K562 (cell line): ENCODE measurements at regions not wholly inside any gene's neighbourhood (a gene's known extent, or its start where the extent isn't known, plus 50 kb on each side); places are given as distances from the start of the nearest gene placed in this dataset.

Source experiments
- ATAC-seq: fragments of 200-7000 bp; cut with Tn5 transposase; 3 replicates; pipeline ENCODE4 v1.9.1; 2020; ENCODE audit warnings: moderate library complexity
- BruUV-seq: library from RNA; stranded (reverse); fragments of 400-500 nt; replicated peaks from 2 replicates; lab custom pipeline; 2021; lab: Mats Ljungman, UMichigan
- CTCF ChIA-PET: fragments of 300-600 bp; formaldehyde crosslinking; extraction: SDS; loops from one replicate; lab custom pipeline; 2021; ENCODE audit warnings: low intra/inter-chr PET ratio; lab: Yijun Ruan, JAX
- POLR2A ChIA-PET: fragments of 300-600, 350-650 bp; sonication (Branson Sonifier 250); formaldehyde crosslinking; extraction: SDS; loops from one replicate; lab custom pipeline; 2021; ENCODE audit warnings: antibody characterized with exemption, inconsistent platforms; lab: Yijun Ruan, JAX
- DNase-seq, 4 experiments: peaks; one replicate each; pipeline versions ENCODE4 v3.0.0 to v3.0.0-alpha.2; 2011 to 2018; ENCODE audit warnings: low spot score in 3 of 4, mixed read lengths in 3 of 4; ENCODE audit errors: extremely low read depth in 1 of 4
- FAIRE-seq: peaks from 2 replicates; lab custom pipeline; 2011; peaks lifted over from hg19 to GRCh38; lab: Jason Lieb, UNC
- H2AFZ ChIP-seq: 2 replicates; pipeline ENCODE4 v1.6.0; 2011; ENCODE audit warnings: low read depth, low read length, control low read depth, inconsistent platforms
- H3K27ac ChIP-seq: fragments of 200-600 bp; 3 replicates; pipeline ENCODE4 v1.8.0; 2011; ENCODE audit warnings: low read depth, mild to moderate bottlenecking, control low read depth, inconsistent platforms, low read length, moderate library complexity, mixed read lengths; ENCODE audit errors: extremely low read depth
- H3K27me3 ChIP-seq, 2 experiments: fragments of 300-600 bp in 1 of 2; 2 replicates in 1 of 2; 3 replicates in 1 of 2; pipeline versions ENCODE4 v1.6.0 to v1.8.0; 2011; ENCODE audit warnings: inconsistent platforms in 2 of 2, low read length in 2 of 2, mild to moderate bottlenecking in 1 of 2, mixed read lengths in 1 of 2, moderate library complexity in 1 of 2; ENCODE audit not compliant: control insufficient read depth in 2 of 2, insufficient read depth in 2 of 2
- H3K36me3 ChIP-seq: fragments of 300-600 bp; 3 replicates; pipeline ENCODE4 v1.8.0; 2011; ENCODE audit warnings: mild to moderate bottlenecking, low read length, inconsistent platforms; ENCODE audit not compliant: control insufficient read depth, insufficient read depth
- H3K4me1 ChIP-seq, 2 experiments: fragments of 200-600 bp in 1 of 2; replicated peaks in 1 of 2; 2 replicates in 1 of 2; 3 replicates in 1 of 2; pipeline versions ENCODE4 v1.5.1 to v1.8.0; 2011; ENCODE audit warnings: inconsistent platforms in 2 of 2, low read length in 2 of 2, mild to moderate bottlenecking in 1 of 2, mixed read lengths in 1 of 2, moderate library complexity in 1 of 2; ENCODE audit not compliant: control insufficient read depth in 2 of 2, insufficient read depth in 2 of 2
- H3K4me2 ChIP-seq: 2 replicates; pipeline ENCODE4 v1.6.1; 2011; ENCODE audit warnings: low read length, control low read depth, inconsistent platforms, mixed read lengths; ENCODE audit not compliant: insufficient read depth
- H3K4me3 ChIP-seq: fragments of 200-600 bp; sonication (generic), shearing (Covaris generic); 2 replicates; pipeline ENCODE4 v1.5.1; 2016; ENCODE audit warnings: control low read depth, inconsistent platforms
- H3K79me2 ChIP-seq: fragments of 200-600 bp; 3 replicates; pipeline ENCODE4 v1.8.0; 2011; ENCODE audit warnings: low read length, inconsistent platforms; ENCODE audit not compliant: control insufficient read depth, insufficient read depth
- H3K9ac ChIP-seq, 2 experiments: 2 replicates each; pipeline versions ENCODE4 v1.6.0 to v1.6.1; 2011; ENCODE audit warnings: low read depth in 2 of 2, low read length in 2 of 2, control low read depth in 1 of 2, inconsistent platforms in 1 of 2, mild to moderate bottlenecking in 1 of 2, mixed read lengths in 1 of 2; ENCODE audit not compliant: insufficient read depth in 1 of 2
- H3K9me1 ChIP-seq: one replicate; pipeline ENCODE4 v1.6.0; 2011; ENCODE audit warnings: inconsistent platforms, mild to moderate bottlenecking, low read length, moderate library complexity; ENCODE audit not compliant: control insufficient read depth, insufficient read depth
- H3K9me3 ChIP-seq: replicated peaks from 2 replicates; pipeline ENCODE4 v1.5.1; 2011; ENCODE audit warnings: low read depth, low read length, inconsistent platforms; ENCODE audit not compliant: control insufficient read depth, insufficient read depth
- H4K20me1 ChIP-seq: replicated peaks from 2 replicates; pipeline ENCODE4 v1.6.1; 2011; ENCODE audit warnings: low read length, inconsistent platforms, mixed read lengths; ENCODE audit not compliant: control insufficient read depth, insufficient read depth
- ATF3 ChIP-seq, 2 experiments: fragments of 450-650 bp in 1 of 2; sonication (generic) in 1 of 2; formaldehyde crosslinking in 1 of 2; IDR thresholded peaks in 1 of 2; conservative IDR thresholded peaks in 1 of 2; 2 replicates each; pipeline versions ENCODE4 v1.6.1 to v1.8.1; 2016 to 2023; ENCODE audit warnings: mild to moderate bottlenecking in 2 of 2, moderate library complexity in 2 of 2, inconsistent platforms in 1 of 2, missing genetic modification reagents in 1 of 2
- C11orf30 ChIP-seq: fragments of 450-650 bp; IDR thresholded peaks from 2 replicates; pipeline ENCODE4 v1.6.1; 2016; ENCODE audit warnings: low read depth, mild to moderate bottlenecking
- EGR1 ChIP-seq: fragments of 450-650 bp; conservative IDR thresholded peaks from 2 replicates; pipeline ENCODE4 v1.6.1; 2017; ENCODE audit warnings: mild to moderate bottlenecking
- FOSL1 ChIP-seq: fragments of 200-800 bp; sonication (Bioruptor generic); conservative IDR thresholded peaks from 2 replicates; pipeline ENCODE4 v1.6.1; 2016; ENCODE audit warnings: missing genetic modification characterization, missing compliant biosample characterization
- JUND ChIP-seq, 2 experiments: IDR thresholded peaks; 2 replicates in 1 of 2; 3 replicates in 1 of 2; pipeline ENCODE4 v1.6.1; 2011; ENCODE audit warnings: borderline replicate concordance in 2 of 2, low read depth in 2 of 2, low read length in 2 of 2, improper control_type of control experiment in 1 of 2, missing biosample characterization in 1 of 2, missing genetic modification characterization in 1 of 2, missing genetic modification reagents in 1 of 2
- KDM5B ChIP-seq: fragments of 200-600 bp; sonication (generic); IDR thresholded peaks from 2 replicates; pipeline ENCODE4 v1.6.1; 2012; ENCODE audit warnings: low read depth, mild to moderate bottlenecking, moderate library complexity, low read length, control low read depth, inconsistent platforms; ENCODE audit not compliant: insufficient replicate concordance
- KLF6 ChIP-seq: fragments of 250-450 bp; sonication (Bioruptor Pico); IDR thresholded peaks from 2 replicates; pipeline ENCODE4 v1.4.0; 2020; ENCODE audit warnings: mild to moderate bottlenecking, moderate library complexity, borderline replicate concordance
- MAFF ChIP-seq: IDR thresholded peaks from 2 replicates; pipeline ENCODE4 v1.6.1; 2012; ENCODE audit warnings: low read length, improper control_type of control experiment
- MAFG ChIP-seq: fragments of 450-650 bp; conservative IDR thresholded peaks from 2 replicates; pipeline ENCODE4 v1.6.1; 2016; ENCODE audit warnings: missing genetic modification characterization, missing compliant biosample characterization
- MAFK ChIP-seq: IDR thresholded peaks from 2 replicates; pipeline ENCODE4 v1.6.1; 2011; ENCODE audit warnings: low read length, improper control_type of control experiment
- MEIS2 ChIP-seq: fragments of 450-650 bp; IDR thresholded peaks from 2 replicates; pipeline ENCODE4 v1.6.1; 2014; ENCODE audit warnings: mild to moderate bottlenecking; ENCODE audit not compliant: partially characterized antibody
- NFE2 ChIP-seq: IDR thresholded peaks from 2 replicates; pipeline ENCODE4 v1.6.1; 2014; ENCODE audit warnings: antibody characterized with exemption, low read depth
- NFE2L1 ChIP-seq: fragments of 450-650 bp; IDR thresholded peaks from 2 replicates; pipeline ENCODE4 v1.6.1; 2016; ENCODE audit warnings: missing genetic modification characterization, low read depth, mild to moderate bottlenecking, missing compliant biosample characterization, moderate library complexity, borderline replicate concordance
- XRCC4 ChIP-seq: IDR thresholded peaks from one replicate; pipeline ENCODE4 v1.6.1; 2011; ENCODE audit not compliant: insufficient read depth, insufficient read length; ENCODE audit errors: extremely low read depth
- ZFP30 ChIP-seq: fragments of 250-450 bp; sonication (Bioruptor Pico); IDR thresholded peaks from 2 replicates; pipeline ENCODE4 v1.8.0; 2022; ENCODE audit warnings: moderate library complexity, mild to moderate bottlenecking, inconsistent platforms, borderline replicate concordance
- ZNF316 ChIP-seq: fragments of 450-650 bp; IDR thresholded peaks from 2 replicates; pipeline ENCODE4 v1.6.1; 2016
- WGBS: fragments of 100-300 bp; shearing (Covaris generic); methylation state at CpG from one replicate; pipeline ENCODE4 v1.1.6; 2016; ENCODE audit warnings: low coverage, mixed read lengths; ENCODE audit not compliant: insufficient coverage; ENCODE audit errors: missing lambda C conversion rate; 5-methylcytosine and 5-hydroxymethylcytosine counted together
- in situ Hi-C: fragments of 300-500 bp; cut with MboI; formaldehyde crosslinking; loops from 4 replicates; pipeline ENCODE4 v1.15.0; 2018; ENCODE audit warnings: inconsistent platforms, mixed read lengths
- intact Hi-C: fragments of 100-400 bp; cut with micrococcal nuclease; formaldehyde crosslinking; loops from 2 replicates; pipeline ENCODE4 v1.14.2; 2022
- TF ChIP-seq, protein P1 (sequence below), 2 experiments: IDR thresholded peaks in 1 of 2; conservative IDR thresholded peaks in 1 of 2; 2 replicates each; pipeline ENCODE4 v1.6.1; 2016; ENCODE audit warnings: low read depth in 2 of 2, mild to moderate bottlenecking in 1 of 2, missing compliant biosample characterization in 1 of 2, missing genetic modification characterization in 1 of 2, moderate library complexity in 1 of 2

- H3K9me3 ChIP-seq: no peaks in the 10 kb centered on the region
- no peak for ATAC-seq
- FAIRE-seq: no peak
- H3K4me2 ChIP-seq: no peak overlapping the region
- no peaks in the 10 kb centered on the region for H3K79me2 ChIP-seq
- no peaks in the 10 kb centered on the region for H4K20me1 ChIP-seq
- H3K4me3 ChIP-seq: no peak overlapping the region
- H3K9me1 ChIP-seq: no peaks in the 10 kb centered on the region
- in situ Hi-C loops: no loop called here
- no peak overlapping the region for H3K9ac ChIP-seq
- no peak overlapping the region for H3K27ac ChIP-seq
- peaks cover 0 to 2% of the 10 kb centered on the region in 2 experiments; a peak in 1 of 5 replicates for H3K27me3 ChIP-seq
- no TSS peak for BruUV-seq
- 0% methylated on average over 2 of the region's 2 CpGs for WGBS
- no peaks in the 10 kb centered on the region for H3K4me1 ChIP-seq
- H2AFZ ChIP-seq: no peak overlapping the region
- peak in 1 of 4 experiments; percentile 3 for DNase-seq
- H3K36me3 ChIP-seq: no peaks in the 10 kb centered on the region
- intact Hi-C loops: no loop called here
- TF ChIP-seq, protein P1, sequence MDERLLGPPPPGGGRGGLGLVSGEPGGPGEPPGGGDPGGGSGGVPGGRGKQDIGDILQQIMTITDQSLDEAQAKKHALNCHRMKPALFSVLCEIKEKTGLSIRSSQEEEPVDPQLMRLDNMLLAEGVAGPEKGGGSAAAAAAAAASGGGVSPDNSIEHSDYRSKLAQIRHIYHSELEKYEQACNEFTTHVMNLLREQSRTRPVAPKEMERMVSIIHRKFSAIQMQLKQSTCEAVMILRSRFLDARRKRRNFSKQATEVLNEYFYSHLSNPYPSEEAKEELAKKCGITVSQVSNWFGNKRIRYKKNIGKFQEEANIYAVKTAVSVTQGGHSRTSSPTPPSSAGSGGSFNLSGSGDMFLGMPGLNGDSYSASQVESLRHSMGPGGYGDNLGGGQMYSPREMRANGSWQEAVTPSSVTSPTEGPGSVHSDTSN (CRISPR knock-in tag; IDR thresholded peaks at IDR 0.05; ENCODE audit: low read depth): no peak
- TF ChIP-seq, protein P1 (tag; conservative IDR thresholded peaks at IDR 0.05; ENCODE audit: low read depth): peak; percentile 65
- TF ChIP-seq KDM5B (no peak), NFE2 (peak; percentile 71), FOSL1 (tag) (peak; percentile 31; the same call in 1 of the 2 replicates), XRCC4 (no peak), EGR1 (peak; percentile 30), ZNF316 (peak; percentile 82), JUND (IDR thresholded peaks at IDR 0.05; ENCODE audit: borderline replicate concordance, low read depth, low read length) (peak; percentile 24; the same call in 1 of the 2 replicates), JUND (tag; IDR thresholded peaks at IDR 0.05; ENCODE audit: borderline replicate concordance, low read depth, low read length) (0 out of 3 replicates have a peak, but pooled peaks have one; percentile 26), MAFF (peak; percentile 19; the same call in 1 of the 2 replicates), C11orf30 (peak; percentile 58; the same call in 1 of the 2 replicates), NFE2L1 (tag) (peak; percentile 79), KLF6 (no peak), ZFP30 (no peak), MEIS2 (peak; percentile 15), ATF3 (IDR thresholded peaks at IDR 0.05) (peak; percentile 62), ATF3 (CRISPR knock-in tag; conservative IDR thresholded peaks at IDR 0.05) (no peak), MAFK (peak; percentile 52; the same call in 1 of the 2 replicates), MAFG (tag) (peak; percentile 88)
- ChIA-PET CTCF (no interaction called here), POLR2A (no interaction called here)
Measured at GRCh38 chr12:25839470-25839869, 119.0 kb upstream of the RASSF8 start.
